GM21576 (cell line): ENCODE measurements at regions not wholly inside any gene's neighbourhood (a gene's known extent, or its start where the extent isn't known, plus 50 kb on each side); places are given as distances from the start of the nearest gene placed in this dataset.

Source experiments
- ATAC-seq: cut with Tn5 transposase; IDR thresholded peaks from one replicate; pipeline ENCODE4 v1.9.1; 2021; ENCODE audit warnings: mild to moderate bottlenecking, moderate library complexity; ENCODE audit not compliant: unreplicated experiment

DNA sequence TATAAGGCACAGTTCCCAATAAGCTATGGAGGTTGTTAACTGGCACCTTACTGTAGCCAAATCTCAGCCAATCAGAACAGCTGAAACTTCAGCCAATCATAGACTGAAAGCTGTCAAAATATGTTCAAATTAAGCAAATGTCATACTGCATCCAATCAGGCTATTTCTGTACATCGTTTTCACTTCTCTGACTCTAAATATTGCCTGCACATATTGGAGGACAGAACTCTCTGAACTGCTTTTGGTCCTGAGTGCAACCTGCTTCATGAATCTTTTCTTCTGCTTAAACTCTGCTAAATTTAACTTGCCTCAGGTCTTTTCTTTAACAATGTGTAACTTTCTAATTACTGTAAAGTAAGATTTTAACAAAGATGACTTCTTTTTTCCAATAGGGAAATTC is 1198.9 kb upstream of the PCDH7 start:
- no peak for ATAC-seq

DNA sequence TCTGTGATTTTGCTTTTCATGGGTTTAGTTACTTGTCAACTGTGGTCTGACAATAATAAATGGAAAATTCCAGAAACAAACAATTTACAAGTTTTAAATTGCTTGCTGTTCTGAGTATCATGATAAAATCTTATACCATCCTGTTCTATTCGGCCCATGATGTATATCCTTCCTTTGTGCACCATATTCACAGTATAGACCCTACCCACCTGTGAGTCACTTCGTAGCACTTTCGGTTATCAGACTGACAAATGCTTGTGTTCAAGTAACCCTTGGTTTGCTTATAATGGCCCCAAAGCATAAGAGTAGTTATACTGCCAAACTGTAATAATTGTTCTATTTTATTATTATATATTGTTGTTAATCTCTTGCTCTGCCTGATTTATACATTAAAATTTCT is 1183.4 kb upstream of the PCDH7 start:
- ATAC-seq, result no peak

DNA sequence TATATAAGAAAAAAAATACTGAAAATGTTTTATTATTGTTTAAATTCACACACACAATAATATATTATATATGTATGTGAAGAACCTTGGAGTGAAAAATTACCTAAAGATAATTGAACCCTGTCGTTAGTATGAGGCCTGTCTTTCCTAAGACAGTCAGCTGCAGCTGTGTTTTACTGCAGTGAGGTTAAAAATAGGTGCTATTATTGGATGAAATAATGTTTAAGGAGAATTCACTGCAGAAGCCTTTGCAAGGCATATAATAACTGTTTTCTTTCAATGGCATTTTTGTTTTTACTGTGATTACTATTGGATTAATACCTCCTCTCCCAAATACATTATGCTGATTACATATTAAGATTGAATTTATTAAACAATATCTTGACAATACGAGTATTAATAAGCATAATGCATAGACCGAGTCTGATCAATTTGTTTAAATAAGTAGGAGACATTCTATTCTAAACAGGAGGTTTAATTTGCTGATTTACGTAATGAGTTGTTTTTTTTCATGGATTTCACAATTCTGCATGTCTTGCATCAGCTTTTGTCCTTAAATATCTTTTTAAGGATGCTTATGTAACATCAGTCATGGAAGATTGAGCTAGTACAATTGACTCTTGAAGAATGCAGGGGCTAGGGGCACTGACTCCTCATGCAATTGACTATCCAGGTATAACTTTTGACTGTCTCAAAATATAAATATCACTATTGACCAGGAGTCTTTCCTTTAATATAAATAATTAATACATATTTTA is 1181.1 kb upstream of the PCDH7 start:
- no peak for ATAC-seq

DNA sequence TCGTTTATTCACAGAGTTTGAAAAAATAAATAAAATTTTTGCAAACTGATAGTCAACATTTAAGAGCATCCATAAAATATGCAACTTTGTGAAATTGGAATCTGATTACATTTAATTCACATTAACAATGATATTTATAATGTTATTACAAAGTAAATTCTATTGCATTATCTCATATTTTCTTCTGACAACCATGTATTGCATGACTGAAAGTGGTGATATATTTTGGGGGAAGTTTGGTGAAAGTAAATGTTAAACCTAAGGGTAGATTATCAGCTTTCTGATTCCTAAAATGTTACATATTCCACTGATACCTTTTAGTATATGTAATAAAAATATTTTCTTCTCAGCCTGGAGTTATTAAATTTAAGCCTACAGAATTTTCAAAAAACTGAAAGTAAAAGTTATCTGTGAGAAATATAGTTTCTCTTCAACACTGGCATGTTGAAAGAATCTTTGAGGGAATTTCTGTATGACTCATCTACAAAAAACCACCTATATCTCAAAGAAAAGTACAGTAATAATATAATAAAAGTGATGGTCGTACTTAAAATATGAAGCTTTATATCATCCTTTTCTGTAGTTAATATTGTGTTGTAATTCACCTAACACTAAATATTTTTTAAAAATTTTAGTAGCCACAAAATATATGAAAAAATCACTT is 1179.6 kb upstream of the PCDH7 start:
- ATAC-seq, result no peak

DNA sequence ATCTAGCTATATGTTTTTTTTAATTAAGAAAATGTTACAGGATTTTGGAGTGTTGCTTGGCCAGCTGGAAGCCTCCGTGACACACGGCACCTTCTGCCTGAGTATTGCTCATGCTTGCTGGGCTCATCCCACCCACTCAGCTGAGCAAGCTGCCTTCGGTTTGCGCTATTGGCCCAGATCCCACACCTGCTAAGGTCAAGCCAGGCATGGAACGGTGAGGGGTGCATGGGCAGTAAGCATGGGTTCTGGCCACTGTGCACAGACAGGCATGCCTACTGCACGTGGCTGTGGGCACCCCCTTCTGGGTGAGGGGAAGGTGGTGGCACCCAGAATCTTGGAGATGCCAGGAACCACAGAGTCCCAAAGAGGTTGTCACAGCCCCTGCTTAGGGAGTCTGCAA is 1178.4 kb upstream of the PCDH7 start:
- no peak for ATAC-seq

DNA sequence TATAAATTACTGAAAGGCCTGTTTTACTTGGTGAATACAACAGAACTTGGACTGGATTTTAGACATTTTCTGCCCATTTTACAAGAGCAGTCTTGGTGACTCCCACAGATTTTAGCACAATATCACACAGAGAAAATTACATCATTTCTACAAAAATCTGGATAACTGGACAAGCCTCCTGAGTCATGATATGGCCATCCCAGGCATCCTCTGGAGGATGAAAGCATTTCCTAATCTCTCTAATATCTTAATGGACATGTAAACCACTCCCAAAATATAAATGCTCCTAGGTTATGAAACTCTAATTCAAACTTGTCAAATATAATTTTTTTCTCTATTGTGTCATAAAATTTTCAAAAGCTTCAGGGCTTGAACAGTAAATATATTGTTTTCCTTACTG is 1170.8 kb upstream of the PCDH7 start:
- no peak for ATAC-seq

DNA sequence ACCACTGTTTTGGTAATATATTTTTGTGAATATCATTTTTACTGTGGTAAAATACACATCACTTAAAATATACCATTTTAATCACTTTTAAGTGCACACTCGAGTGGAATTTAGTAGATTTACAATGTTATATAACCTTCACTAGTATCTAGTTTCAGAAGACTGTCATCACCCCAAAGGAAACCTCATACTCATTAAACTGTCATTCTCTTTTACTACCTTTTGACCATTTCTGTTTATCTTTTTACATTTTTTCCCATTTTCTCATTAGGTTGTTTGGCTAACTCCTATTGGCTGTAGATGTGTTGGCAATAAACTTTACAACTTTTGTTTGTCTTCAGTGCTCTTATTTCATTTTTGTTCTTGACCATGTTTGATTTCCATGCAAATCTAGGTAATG is 1168.3 kb upstream of the PCDH7 start:
- ATAC-seq, result no peak

DNA sequence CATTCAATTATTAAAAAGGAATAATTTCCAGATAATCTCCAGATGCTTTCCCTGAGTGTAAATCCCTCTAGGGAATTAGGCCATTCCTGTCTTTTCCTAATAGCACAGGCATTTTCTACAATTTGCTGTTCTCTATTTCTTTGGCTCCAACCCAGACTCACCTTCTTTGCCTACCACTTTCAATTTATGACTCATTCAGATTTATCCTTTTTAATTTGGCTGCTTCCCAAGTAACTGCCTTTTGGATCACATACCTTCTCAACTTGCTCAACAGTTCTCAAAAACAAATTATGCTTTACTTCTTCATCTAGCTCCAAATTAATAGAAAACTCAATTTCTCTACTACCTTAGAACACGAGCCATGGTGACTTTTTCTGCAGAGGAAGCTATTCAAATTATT is 1166.3 kb upstream of the PCDH7 start:
- ATAC-seq, result no peak

DNA sequence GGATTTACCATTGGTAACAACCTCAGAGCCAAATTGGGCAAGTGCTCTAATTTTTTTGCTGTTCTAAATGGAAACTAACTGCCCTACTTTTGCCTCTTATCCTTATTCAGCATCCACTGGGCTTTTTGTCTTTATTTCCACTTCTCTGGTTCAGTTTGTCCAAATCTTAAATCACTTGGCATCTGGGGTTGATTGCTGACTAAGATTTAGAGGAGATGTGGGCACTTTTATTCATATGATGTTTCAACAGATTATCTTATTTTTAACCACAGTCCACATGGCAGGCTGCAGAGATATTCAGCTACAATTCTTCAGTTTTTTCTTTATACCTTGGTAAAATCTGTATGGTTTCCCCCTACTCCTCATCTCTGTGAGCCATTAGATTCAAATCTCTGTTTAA is 1161.4 kb upstream of the PCDH7 start:
- no peak for ATAC-seq

DNA sequence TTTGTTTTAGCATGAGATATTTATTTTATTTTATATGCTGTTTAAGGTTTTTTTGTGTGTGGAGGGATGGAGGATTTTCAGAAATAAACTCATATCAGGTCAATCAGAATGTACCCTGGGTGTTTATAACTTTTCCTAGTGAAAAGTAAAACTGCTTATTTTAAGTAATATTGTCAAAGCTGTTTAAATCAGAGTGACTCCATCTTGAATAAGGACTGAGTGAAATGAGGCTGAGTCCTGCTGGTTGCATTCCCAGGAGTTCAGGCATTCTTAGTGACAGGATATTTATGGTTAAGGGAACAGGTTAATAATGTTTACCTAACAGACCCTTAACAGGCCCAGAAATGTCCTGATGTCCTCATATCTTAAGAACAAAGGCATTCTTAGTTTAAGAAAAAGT is 1160.9 kb upstream of the PCDH7 start:
- no peak for ATAC-seq

DNA sequence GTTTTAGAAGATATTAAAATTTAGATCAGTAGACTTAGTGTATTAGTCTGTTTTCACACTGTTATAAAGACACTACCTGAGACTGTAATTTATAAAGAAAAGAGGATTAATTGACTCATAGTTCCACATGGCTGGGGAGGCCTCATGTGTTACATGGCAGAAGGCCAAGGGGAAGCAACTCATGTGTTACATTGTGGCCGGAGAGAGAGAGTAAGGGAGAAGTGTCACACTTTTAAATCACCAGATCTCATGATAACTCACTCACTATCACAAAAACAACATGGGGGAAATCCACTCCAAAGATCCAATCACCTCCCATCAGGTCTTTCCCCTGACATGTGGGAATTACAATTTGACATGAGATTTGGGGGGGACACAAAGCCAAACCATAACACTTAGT is 1159.7 kb upstream of the PCDH7 start:
- no peak for ATAC-seq

DNA sequence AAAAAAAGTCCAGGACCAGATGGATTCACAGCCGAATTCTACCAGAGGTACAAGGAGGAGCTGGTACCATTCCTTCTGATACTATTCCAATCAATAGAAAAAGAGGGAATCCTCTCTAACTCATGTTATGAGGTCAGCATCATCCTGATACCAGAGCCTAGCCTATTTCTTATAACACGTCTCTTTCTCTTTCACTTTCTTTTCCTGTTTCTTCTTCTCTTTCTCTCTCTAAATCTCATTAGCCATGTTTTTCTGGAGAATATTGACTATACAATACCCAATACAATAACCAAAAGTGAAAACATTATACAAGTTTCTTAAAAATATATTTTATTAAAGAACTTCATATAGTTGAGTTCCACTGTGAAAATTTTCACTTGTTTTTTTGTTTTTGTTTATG is 1154.9 kb upstream of the PCDH7 start:
- ATAC-seq, result no peak

DNA sequence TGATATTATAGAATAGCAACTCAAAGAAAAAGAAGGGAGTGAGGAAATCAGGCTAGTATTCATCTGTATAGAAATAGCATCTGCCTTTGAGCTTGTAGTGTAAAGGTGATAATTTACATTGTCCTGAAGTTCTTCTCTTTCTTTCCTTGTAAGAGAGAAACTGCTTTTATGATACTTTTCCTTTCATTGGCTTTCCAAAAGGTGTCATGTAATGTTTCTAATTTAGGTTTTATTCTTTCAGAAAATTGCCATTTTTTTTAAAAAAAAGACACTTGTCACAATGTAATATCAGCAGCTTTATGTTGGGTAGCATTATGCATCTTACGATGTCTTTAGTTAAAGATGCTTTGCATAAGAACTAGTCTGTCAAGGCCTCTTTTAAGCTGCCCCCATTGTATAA is 1153.8 kb upstream of the PCDH7 start:
- ATAC-seq, result no peak

DNA sequence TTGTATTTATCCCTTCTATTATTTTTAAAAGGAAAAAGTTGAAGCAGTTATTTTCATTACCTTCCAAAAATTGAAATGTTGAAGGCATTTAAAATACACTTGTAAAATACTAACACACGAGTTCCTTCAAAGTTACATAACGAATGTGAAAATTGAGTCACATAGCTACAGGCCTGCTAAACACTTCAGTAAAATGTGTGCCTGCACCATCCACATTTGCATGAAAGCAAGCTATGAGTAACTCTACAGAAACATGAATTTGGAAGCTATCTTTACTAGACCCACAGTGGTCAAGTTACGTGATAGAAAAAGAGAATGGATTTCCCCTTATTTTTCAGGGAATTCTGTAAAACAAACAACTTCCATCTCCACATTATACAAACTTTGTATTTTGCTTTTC is 1148.8 kb upstream of the PCDH7 start:
- ATAC-seq, result no peak

DNA sequence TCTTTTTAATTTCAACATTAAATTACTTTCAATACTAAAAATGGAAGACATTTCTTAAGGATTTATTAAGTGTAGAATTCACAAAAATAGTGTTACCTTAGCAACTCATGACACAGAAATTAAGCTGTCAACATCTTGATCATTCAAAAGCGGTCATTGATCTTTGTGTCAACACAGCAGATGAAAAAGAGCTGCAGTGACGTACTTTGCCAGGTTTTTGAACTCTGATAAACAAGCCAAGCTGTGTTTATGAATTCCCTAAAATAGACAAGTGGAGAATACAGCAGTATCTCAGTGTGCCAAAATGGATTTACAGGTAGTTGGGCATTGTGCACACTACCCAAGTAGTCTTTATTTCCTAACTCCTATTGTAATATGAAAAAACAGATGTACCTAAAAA is 1141.8 kb upstream of the PCDH7 start:
- no peak for ATAC-seq

DNA sequence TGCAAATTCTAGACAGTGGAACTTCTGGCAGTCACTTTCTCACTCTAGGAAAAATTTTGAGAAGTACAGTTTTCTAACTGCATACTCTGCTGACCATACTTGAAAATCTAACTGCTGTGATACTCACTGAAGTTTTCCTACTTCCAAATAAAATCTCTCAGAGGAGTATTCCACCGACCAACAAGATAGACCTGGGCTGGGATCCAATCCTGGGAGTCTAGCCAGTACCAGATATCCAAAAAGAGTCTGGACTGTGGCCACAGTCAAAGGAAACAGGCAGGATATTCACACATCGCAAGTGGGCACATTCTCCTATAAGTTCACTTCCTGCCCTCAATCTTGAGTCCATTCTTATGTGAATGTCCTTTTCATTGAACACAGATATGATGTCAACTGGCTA is 1138.7 kb upstream of the PCDH7 start:
- ATAC-seq, result no peak

DNA sequence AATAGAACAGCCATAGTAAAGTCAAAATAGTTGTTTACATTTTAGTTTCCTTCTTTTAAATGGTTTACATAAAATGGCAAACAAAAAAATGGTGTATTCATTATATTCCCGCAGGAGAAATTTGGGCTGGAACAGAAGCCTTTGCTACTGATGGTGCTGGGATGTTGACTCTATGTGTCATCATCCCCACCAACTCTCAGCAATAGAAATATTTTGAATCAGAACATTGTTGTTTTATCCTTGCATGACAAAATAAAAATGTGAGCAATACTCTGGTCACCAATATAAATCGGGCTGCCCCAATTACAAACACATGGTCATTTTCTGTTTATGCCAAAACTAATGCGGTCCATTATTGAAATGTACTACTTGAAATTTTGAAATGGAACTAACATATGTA is 1131.6 kb upstream of the PCDH7 start:
- no peak for ATAC-seq

DNA sequence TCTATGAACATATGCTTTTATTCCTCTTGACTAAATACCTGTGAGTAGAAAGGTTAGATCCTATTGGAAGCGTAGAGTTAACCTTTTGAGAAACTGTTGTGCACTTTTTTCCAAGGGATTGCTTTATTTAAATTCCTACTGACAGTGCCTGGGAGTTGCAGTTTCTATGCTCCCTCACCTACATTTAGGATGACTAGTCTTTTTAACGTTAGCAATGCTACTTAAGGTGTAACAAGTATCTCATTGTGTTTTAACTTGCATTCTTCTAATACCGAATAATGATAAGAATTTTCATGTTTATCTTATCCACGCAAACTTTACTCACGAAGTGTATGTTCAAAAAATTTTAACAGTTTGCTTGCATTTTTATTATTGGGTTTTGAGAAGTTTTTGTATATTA is 1123.9 kb upstream of the PCDH7 start:
- ATAC-seq, result no peak

DNA sequence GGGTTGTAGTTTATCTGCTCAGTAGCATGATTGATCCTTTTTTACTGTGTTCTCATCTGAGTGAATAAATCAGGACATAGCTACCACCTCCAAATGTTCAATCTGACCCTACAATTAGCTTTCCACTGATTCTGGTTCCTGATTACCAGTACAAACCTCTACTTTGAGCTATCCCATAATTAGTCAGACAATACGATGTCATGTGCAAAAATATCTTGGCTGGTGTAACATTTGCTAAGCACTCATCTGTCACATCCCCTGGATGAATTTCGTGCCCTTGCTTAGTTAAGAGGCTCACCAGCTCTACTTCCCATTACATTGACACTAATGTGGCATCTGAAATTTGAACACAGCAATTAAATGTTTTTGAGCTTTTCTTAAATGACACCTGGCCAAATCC is 1101.0 kb upstream of the PCDH7 start:
- no peak for ATAC-seq

DNA sequence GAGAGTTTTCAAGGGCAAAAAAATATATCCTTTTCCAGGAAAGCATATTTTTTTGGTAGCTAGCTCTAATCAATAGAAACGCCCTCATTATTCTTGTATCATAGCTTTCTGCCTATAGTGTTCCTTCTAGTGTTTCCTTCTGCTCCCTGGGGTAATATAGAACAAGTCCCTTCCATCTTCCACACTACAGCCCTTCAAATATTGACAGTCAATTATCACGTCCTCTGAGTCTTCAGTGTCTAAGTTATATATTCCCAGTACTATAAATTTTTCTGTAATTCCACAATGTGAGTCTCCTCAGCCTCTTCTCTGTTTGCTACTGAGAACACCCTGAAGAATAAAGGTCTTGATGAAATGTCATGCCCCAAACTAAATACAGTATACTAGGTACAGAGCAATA is 1088.0 kb upstream of the PCDH7 start:
- no peak for ATAC-seq

DNA sequence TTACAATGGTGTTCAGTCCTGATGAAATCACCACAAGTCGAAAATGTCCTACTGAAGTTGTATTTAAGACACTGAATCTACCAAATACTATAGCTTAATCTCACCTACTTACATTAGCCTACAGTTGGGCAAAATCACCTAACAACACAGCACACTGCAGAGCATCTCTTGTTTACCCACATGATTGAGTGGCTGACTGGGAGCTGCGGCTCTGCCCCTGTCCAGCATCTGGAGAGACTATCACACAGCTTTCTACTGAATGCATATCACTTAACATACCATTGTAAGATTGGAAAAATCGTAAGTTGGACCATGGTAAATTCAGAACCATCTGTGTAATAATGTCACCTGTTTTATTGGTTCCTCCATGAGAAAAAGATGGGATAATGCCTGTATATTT is 1083.2 kb upstream of the PCDH7 start:
- ATAC-seq, result no peak

DNA sequence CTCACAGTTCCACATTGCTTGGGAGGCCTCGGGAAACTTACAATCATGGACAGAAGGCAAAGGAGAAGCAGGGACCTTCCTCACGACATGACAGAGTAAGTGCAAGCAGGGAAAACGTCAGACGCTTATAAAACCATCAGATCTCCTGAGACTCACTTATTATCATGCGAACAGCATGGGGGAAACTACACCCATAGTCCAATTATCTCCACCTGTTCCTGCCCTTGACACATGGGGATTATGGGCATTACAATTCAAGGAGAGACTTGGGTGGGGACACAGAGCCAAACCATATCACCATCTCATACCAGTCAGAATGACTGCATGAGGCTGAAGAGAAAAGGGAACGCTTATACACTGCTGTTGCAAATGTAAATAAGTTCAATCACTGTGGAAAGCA is 1066.9 kb upstream of the PCDH7 start:
- ATAC-seq, result no peak

DNA sequence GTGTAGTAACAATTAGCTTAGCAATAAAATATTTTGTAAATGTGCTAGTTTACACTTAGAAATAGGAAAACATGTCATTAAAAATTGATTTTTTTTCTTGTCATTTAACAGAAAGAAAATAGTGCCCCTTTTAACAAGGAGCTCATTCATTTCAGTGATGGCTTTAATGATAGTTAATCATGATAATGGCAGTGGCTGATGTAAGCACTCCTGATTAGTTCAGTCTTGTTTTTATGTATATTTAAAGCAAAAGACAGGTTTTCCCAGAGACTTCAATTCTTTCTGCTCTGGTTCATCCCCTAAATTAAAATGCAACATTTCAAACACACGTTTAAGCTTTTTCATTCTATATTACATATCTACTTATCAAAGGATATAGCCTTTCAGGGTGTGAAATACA is 1039.5 kb upstream of the PCDH7 start:
- no peak for ATAC-seq
